NCI-H748 (cell line): ENCODE measurements at regions not wholly inside any gene's neighbourhood (a gene's known extent, or its start where the extent isn't known, plus 50 kb on each side); places are given as distances from the start of the nearest gene placed in this dataset.
A peak's percentile ranks its signal among the peaks of the same experiment; 100 is the strongest.

Experiments used
- DNase-seq: peaks from one replicate; lab custom pipeline; 2025; ENCODE audit not compliant: unreplicated experiment; lab: John Stamatoyannopoulos, UW

DNA sequence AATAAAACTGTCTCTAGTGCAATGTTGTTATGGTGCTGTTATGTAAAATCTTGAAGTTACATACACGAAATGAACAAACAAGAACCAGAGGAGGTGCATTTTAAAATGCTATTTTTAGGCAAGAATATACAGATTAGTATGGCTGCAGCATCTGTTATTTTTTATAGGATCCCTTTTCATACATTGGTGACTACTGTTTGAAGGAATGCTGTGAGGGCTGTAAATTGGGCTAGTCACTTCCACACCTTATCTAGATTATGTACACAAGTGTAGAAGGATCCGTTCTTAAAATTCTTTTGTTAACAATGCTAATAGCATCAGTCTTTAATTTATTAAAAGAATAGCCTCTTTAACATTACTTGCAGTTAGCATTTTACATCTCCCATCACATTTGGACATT is 284.3 kb upstream of the MDGA2 start:
- no peak for DNase-seq

DNA sequence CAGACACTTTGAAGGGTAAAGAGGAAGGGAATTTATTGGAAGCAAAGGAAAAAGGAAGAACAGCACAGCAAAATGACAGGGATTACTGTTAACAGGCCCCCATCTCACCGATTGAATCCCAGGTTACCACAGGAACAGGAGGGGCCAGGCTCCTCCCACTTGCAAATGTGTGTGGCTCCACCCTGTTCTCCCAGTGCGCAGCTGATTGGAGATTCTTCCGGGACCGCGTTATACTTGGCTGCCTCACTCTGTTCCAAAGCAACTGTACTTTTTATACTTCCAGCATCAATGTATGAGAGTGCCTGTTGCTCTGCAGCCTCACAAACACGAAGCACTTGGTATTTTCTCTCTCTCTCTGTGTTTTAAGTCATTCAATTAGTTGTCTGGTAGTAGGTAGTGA is 273.6 kb upstream of the MDGA2 start:
- peak; percentile 78 for DNase-seq

DNA sequence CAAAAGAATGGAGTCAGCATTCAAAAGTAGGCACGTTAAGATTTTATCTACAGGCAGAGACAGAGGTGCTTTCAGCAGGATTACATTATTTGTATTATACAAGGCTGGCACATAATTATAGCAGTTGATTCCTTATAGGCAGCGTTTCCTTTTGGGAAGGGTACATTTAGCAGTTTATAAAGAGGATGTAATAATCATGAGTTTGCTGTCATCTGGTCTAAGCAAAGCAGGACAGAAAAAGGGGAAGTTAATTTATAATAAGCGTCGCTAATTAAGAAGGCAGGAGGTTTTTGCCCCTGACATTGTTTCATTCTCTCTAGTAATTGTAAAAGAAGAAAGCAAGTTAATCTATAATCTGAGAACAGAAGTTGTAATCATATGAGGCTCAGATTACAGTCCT is 259.9 kb upstream of the MDGA2 start:
- peak; percentile 11 for DNase-seq

DNA sequence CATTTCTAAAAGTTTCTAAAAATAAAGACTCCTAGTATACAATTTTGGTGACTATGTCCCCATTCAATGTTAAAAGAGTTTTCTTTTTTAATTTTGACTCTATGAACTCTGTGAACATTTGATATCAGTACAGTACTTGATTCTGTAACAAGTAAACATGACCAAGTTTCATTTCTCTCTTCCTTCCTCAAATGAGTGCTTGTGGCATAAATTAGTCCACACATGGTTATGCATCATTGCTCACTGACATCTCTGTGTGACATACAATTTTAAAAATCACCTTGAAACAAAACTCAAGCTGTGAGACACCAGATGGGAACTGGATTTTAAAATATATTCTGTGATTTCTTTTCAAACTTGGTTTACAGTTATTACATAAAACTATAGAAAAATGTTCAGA is 253.9 kb upstream of the MDGA2 start:
- DNase-seq = no peak

DNA sequence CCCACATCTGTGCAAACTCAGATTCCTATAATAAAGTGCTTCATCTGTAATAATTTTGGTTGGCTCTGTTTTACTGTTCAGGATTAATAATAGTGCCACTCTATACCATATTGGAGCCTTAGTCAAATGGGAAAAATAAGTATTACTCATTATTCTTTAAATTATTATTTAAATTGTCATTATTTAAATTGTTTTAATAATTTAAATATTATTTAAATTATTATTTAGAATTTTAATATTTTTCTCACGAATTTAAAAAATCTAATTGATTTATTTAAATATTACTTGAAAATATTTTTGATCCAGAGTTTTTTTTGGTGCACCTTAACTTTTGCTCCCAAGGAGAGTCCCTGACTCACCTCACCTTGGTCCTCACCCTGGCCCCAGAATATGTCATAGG is 245.7 kb upstream of the MDGA2 start:
- DNase-seq = no peak

DNA sequence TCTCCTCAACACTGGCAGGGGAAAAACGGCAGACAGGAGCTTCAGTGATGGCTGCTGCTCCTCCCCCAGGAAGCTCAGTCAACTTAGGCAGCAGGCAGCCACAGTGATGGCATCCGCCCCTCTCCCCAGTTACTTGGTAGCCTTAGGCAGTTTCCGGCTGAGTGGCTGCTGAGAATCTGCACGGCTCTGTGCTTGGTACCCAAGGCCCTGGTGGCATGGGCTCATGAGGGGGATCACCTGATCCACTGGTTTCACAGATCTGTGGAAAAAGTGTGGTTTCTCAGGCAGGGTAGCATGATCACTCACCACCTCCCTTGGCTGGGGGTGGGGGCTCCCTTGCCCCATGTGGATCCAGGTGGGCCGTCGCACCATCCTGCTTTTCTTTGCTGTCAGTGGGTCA is 244.6 kb upstream of the MDGA2 start:
- no peak for DNase-seq

DNA sequence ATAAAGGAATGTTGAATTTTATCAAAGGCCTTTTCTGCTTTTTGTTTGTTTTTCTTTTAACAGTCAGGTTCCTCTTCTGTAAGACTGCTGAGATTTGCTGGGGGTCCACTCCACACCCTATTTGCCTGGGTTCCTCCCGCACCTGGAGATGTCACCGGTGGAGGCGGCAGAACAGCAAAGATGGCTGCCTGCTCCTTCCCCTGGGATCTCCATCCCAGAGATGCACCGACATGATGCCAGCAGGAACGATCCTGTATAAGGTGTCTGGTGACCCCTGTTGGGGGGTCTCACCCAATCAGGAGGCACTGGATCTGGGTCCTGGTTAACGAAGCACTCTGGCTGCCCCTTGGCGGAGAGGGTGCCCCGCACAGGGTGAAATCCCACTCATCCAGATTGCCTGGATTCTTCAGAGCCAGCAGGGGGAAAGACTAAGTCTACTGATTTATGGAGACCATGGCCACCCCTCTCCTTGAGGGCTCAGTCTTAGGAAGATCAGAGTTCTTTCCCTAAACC is 244.0 kb upstream of the MDGA2 start:
- DNase-seq = no peak

DNA sequence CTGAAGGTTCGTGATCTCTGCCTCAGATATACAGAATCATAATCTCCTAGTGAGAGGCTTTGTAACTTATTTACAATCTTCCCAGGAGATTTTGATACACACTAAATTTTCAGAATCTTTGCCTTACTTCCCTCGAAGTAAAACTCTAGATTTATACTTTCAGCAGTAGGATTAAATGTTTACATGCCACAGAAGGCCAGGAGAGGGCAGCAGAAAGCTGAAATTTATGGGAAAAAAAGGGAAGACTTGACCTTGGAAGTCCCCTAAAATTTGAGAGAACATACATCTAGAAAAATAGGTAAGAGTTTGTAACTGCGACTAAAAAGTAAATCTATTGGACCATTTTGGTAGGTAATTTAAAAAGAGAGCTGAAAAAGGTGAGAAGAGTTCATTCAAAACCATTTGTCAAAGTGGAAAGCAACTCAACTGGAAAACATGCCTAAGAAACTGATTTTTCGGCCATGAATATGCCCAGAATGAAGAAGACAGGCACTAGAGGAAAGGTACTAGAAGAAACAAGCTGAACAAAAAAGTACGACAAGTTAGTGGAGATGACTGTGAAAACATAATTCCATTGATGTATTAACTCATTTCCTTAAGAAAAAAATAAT is 242.0 kb upstream of the MDGA2 start:
- DNase-seq = peak; percentile 52

DNA sequence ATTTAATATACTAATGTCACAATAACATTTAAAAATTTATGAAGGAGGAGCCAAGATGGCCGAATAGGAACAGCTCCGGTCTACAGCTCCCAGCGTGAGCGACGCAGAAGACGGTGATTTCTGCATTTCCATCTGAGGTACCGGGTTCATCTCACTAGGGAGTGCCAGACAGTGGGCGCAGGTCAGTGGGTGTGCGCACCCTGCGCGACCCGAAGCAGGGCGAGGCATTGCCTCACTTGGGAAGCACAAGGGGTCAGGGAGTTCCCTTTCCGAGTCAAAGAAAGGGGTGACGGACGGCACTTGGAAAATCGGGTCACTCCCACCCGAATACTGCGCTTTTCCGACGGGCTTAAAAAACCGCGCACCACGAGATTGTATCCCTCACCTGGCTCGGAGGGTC is 225.7 kb upstream of the MDGA2 start:
- DNase-seq = peak; percentile 43

DNA sequence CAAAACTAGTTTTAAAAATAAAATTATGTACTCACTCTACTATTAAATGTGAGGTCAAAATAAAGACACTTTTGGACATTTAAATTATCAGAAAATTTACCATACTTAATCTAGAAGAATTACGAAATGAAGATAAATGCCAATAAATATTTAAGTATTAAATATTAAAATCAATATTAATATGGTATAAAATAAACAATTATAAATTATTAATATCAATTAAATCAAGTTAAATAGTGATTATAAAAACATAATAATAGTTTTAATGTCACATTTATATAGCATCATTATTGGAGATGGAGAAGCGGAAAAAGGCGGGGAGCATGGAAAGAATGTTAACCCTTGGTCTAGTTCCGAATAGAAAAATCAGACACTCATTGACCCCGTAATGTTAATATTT is 224.3 kb upstream of the MDGA2 start:
- no peak for DNase-seq

DNA sequence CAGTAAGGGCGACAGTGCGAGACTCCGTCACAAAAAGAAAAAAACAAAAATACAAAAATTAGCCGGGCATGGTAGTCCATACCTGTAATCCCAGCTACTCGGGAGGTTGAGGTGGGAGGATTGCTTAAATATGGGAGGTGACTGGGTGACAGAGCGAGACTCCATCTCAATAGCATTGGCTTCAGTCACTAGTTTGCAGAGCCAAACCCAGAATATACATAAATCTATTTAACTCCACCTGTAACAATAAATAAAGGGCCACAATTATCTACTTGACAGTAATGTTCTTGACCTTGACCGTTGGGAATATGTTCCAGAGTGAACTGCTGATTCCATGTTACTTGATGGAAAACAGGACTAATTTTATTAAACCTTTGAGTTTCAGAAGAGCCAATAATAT is 198.9 kb upstream of the MDGA2 start:
- DNase-seq = peak; percentile 79

DNA sequence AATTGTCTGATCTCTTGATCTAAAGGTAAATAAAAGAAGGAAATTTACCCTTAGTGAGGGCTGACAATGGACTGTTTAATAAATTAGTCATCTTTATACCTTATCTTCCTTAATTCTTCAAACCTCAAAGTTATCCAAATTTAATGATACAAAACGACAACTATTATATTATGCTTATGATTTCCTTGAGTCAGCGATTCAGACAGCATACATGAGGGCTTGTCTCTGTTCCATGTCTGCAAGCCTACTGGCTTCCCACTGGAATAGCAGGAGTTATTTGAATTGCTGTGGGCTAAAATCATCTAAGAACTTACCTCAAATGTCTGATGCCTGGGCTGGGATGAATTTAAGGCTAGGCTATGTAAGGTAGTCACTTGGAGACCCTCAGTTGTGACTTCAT is 197.2 kb upstream of the MDGA2 start:
- no peak for DNase-seq

DNA sequence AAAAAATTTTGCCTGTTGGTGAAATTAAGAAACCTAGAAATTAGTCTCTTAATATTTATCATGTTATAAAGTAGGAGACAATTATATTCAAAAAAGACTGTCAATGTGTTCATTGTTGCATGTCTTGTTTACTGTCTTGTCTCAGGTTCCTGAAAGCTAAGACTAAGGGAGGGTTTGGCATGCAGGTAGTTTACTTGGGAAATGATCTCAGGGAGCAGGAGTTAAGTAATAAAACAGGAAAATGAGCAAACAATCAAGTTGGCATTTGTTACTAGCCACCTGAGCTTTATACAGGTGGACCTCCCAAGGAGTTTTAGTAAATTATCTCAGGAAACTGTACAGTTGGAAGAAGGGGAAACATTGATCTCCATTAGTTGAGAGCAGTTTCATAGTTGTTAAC is 188.0 kb upstream of the MDGA2 start:
- no peak for DNase-seq

DNA sequence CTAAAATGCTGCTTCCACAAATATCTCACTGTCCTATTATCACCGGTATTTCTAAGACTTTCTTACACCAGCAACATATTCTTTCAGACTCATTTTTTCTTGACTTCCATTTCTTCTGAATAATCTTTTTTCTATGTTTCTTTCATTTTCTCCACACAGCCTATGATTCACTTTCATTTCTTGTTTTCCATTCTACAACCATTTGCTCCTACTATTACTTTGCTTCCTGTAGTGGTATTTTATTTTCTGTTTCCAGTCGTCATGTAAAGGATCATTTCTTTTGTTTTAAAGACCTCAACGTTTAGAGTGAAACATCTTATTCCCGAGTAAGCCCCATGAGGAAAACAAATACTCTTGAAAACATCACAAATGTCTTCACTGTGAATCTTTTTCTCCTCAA is 182.2 kb upstream of the MDGA2 start:
- no peak for DNase-seq

DNA sequence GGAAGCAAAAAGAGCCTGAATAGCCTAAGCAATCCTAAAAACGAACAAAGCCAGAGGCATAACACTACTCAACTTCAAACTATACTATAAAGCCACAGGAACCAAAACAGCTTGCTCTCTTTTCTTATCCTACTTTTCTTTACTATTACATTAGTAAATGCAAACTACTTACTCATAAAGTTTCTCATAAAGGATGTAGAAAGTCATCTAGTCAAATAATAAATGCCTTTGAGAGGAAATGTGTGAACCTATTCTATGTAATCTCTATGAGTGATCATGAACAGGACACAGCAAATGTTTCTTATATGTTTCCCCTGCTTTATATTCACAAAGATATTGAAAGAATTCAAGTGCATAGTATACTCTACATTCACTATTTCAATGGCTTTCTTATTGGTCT is 176.9 kb upstream of the MDGA2 start:
- DNase-seq = no peak

DNA sequence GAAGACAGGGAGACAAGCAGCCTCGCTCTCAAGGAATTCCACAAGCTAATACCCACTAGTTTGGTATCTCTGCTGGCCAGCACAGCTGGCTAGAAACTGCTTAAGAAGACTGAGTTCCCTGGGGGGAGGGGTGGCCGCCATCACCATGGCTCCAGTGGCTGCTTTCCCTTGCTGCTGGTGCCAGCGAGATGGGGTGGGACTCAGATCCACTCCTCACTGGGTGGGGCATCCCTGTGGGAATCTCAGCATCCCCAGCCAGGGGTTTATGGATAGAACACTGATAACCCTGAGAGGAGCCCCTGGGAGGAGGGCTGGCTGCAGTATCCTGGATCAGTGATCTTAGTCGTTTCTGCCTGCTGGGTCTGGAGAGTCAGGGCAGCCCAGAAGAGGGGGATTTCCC is 170.6 kb upstream of the MDGA2 start:
- DNase-seq = no peak

DNA sequence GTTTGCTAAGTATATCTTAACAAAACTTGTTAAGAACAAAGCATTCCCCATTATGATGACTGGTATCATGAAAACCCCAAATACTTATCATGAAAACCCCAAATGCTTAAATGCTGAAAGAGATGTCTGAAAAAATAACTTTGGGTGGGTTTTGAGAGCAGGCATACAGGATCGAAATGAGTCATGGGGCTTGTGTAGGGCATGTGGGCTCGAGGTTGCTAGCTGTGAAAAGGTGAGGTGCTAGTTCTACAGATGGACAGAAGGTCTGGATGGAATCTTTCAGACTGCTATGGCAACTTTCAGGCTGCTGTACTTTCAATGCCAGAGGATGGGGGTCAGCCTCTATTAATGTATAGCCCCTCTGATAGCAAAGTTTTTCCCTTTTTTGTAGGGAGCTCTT is 167.8 kb upstream of the MDGA2 start:
- no peak for DNase-seq

DNA sequence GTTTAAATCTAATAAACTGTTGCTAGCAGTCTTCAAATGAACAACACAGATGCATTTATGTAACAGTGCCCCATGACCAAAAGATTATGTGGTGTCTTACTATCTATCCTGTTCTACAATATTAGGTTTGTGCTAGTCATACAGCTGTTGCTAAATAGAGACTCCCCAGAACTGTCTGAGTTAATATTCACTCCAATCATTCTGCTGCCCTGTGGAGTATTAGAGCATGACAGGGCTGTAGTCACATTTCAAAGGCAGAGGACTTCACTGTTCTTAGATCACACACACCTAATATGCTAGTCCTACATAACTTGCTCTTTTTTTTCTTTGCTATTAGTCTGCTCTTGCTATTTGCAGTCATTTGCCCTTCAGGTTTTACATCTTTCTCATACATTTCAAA is 157.6 kb upstream of the MDGA2 start:
- DNase-seq = no peak

DNA sequence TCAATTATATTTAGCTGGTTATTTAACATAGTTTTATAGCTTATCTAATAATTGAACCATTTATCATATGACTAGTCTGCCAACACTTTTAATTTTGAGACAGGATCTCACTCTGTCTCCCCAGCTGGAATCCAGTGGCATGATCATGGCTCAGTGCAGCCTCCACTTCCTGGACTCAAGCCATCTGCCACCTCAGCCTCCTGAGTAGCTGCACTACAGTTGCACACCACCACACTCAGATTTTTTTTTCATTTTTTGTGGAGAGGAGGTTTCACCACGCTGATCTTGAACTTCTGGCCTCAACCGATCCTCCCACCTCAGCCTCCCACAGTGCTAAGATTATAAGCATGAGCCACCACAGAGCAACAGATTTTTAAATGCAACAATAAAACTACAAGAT is 151.4 kb upstream of the MDGA2 start:
- peak; percentile 6 for DNase-seq

DNA sequence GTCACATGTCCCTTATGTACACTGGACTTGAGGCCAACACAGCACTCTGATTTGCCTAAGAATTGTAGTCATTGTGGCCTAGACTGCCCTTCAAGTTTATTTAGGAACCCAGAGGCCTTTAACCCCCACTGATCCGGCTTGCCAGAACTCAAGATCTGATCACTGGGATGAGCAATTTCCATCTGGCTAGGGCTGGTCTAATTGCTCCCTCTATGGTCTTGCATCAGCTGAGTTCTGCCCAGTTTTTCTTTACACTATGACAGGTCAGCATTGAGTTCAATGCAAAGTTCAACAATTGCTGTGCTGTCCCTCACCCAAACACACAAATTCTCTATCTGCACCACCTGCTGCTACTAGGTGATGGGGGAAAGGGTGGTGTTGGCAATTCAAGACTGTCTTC is 146.9 kb upstream of the MDGA2 start:
- no peak for DNase-seq

DNA sequence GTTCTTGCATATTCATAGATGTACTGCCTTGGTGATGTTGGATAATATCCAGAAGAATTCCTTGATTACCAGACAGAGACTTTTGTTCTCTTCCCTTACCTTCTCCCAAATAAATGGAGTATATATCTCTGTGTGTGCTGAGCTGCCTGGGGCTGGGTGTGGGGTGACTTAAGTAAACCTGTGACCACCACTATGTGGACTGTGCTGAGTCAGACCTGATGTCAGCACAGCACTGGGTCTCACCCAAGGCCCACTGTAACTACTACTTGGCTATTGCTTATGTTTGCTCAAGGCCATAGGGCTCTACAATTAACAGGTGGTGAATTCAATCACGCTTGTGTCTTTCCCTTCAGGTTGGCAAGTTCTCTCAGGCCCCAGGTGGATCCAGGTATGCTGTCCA is 145.7 kb upstream of the MDGA2 start:
- DNase-seq = no peak

DNA sequence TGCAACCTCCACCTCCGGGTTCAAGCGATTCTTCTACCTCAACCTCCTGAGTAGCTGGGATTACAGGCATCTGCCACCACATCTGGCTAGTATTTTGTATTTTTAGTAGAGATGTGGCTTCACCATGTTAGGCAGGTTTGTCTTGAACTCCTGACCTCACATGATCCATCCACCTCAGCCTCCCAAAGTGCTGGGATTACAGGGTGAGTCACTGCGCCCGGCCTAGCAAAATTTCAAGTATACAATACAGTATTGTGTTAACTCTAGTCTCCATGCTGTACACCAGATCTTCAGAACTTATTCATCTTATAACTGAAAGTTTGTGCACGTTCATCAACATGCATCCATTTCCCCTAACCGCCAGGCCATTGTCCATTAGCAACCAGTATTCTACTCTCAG is 115.1 kb upstream of the MDGA2 start:
- DNase-seq = no peak

DNA sequence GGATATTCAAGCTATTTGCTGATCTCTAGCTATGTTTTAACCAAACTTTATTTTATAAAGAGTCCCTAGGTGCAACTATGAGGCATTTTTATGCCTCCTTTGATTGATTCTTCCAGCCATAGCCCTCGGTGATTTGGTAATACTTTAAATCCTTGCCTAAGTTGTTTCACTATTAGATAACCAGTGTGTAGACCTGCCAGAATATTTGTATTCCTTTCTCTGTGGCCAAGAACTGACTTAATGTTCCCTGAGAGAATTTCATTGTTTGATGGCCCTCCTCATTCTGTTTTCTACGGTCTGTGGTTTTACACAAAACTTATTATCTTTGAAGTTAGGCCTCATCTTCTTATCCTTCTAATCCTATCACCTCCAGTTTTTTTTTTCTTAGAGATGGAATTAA is 109.7 kb upstream of the MDGA2 start:
- DNase-seq = no peak

DNA sequence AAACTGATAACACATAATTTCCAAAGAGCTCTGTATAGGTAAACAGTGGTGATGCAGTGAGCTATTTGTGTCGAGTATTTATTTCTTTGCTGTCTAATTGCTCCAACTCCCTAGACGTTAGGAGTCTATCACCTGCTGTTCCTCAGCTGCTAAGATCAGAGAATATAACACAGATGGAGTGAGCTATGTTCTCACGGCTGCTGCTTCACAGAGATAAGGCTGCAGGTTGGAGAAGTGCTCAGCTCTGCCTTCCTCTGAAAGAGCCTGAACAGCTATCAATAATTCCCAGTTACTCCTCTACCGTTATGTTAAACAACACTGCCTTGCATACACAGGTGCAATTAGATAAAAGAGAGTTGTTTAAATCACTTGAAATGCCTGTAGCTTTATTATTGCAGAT is 103.2 kb upstream of the MDGA2 start:
- peak; percentile 76 for DNase-seq
